DND-41 (cell line): ENCODE measurements at regions not wholly inside any gene's neighbourhood (a gene's known extent, or its start where the extent isn't known, plus 50 kb on each side); places are given as distances from the start of the nearest gene placed in this dataset.

Experiments
- CTCF ChIP-seq: IDR thresholded peaks from 2 replicates; pipeline ENCODE4 v1.5.1; 2012; ENCODE audit warnings: borderline replicate concordance, low read length, moderate library complexity, mild to moderate bottlenecking; ENCODE audit not compliant: poor library complexity, severe bottlenecking; ENCODE audit errors: extremely low read depth
- EZH2 ChIP-seq: IDR thresholded peaks from 3 replicates; pipeline ENCODE4 v1.6.1; 2012; ENCODE audit warnings: borderline replicate concordance, low read depth, mild to moderate bottlenecking, moderate library complexity, low read length, inconsistent platforms; ENCODE audit not compliant: severe bottlenecking

GRCh38 chr18:6652098-6652497 is 77.4 kb upstream of the ARHGAP28 start:
- no peak for TF ChIP-seq EZH2
- no peak for TF ChIP-seq CTCF
